Activated CD8-positive, alpha-beta memory T cell treated with anti-CD3 and anti-CD28 coated beads, Interleukin-2, amount 50 U/mL, for 48 hours (primary cell): ENCODE measurements at regions not wholly inside any gene's neighbourhood (a gene's known extent, or its start where the extent isn't known, plus 50 kb on each side); places are given as distances from the start of the nearest gene placed in this dataset.

Experiments used
- DNase-seq: peaks from one replicate; pipeline ENCODE4 v3.0.0-alpha.2; 2020

GRCh38 chr2:41709702-41710599 lies 337.9 kb upstream of the PKDCC start:
- no peak for DNase-seq

GRCh38 chr2:41710944-41711343 lies 336.9 kb upstream of the PKDCC start:
- no peak for DNase-seq

GRCh38 chr2:41711736-41712135 lies 336.1 kb upstream of the PKDCC start:
- DNase-seq, result no peak

GRCh38 chr2:41716497-41716896 lies 331.3 kb upstream of the PKDCC start:
- DNase-seq, result no peak

- no peak for DNase-seq
These were observed 330.0 kb upstream of the PKDCC start for GRCh38 chr2:41717839-41718238.

GRCh38 chr2:41718705-41719104 lies 329.1 kb upstream of the PKDCC start:
- no peak for DNase-seq

GRCh38 chr2:41719756-41720155 lies 328.1 kb upstream of the PKDCC start:
- DNase-seq, result no peak

GRCh38 chr2:41720331-41721251 lies 327.2 kb upstream of the PKDCC start:
- DNase-seq, result no peak

GRCh38 chr2:41722668-41723369 lies 325.0 kb upstream of the PKDCC start:
- DNase-seq, result no peak

- no peak for DNase-seq
These were observed 324.3 kb upstream of the PKDCC start for GRCh38 chr2:41723526-41723925.

- DNase-seq, result no peak
These were observed 323.4 kb upstream of the PKDCC start for GRCh38 chr2:41724465-41724864.

GRCh38 chr2:41725901-41726300 lies 321.9 kb upstream of the PKDCC start:
- no peak for DNase-seq

- no peak for DNase-seq
These were observed 321.5 kb upstream of the PKDCC start for GRCh38 chr2:41726364-41726763.

- DNase-seq, result no peak
These were observed 320.7 kb upstream of the PKDCC start for GRCh38 chr2:41727152-41727551.

GRCh38 chr2:41727711-41728110 lies 320.1 kb upstream of the PKDCC start:
- no peak for DNase-seq

- DNase-seq, result no peak
These were observed 319.0 kb upstream of the PKDCC start for GRCh38 chr2:41728788-41729338.

GRCh38 chr2:41729800-41730364 lies 317.9 kb upstream of the PKDCC start:
- no peak for DNase-seq

- DNase-seq, result no peak
These were observed 312.8 kb upstream of the PKDCC start for GRCh38 chr2:41735006-41735405.

GRCh38 chr2:41735476-41735875 lies 312.3 kb upstream of the PKDCC start:
- DNase-seq, result no peak

GRCh38 chr2:41736105-41736567 lies 311.7 kb upstream of the PKDCC start:
- DNase-seq, result no peak

- no peak for DNase-seq
These were observed 311.2 kb upstream of the PKDCC start for GRCh38 chr2:41736586-41736985.

- no peak for DNase-seq
These were observed 309.9 kb upstream of the PKDCC start for GRCh38 chr2:41737888-41738287.
